Panc1 (cell line): ENCODE measurements at regions not wholly inside any gene's neighbourhood (a gene's known extent, or its start where the extent isn't known, plus 50 kb on each side); places are given as distances from the start of the nearest gene placed in this dataset.

ENCODE experiments used
- ATAC-seq: fragments of 200-7000 bp; cut with Tn5 transposase; 2 replicates; pipeline ENCODE4 v1.9.1; 2020; ENCODE audit warnings: mild to moderate bottlenecking, moderate library complexity
- BruUV-seq: library from RNA; stranded (reverse); fragments of 400-500 nt; replicated peaks from 2 replicates; lab custom pipeline; 2021; lab: Mats Ljungman, UMichigan
- CTCF ChIA-PET: fragments of 300-600 bp; sonication (Branson Sonifier 250); formaldehyde crosslinking; loops from one replicate; lab custom pipeline; 2022; ENCODE audit warnings: antibody characterized with exemption; lab: Charles Lee
- POLR2A ChIA-PET: fragments of 300-600 bp; sonication (Branson Sonifier 250); formaldehyde crosslinking; loops from one replicate; lab custom pipeline; 2022; ENCODE audit warnings: antibody characterized with exemption; lab: Charles Lee
- DNase-seq: peaks from one replicate; pipeline ENCODE4 v3.0.0-alpha.2; 2010; ENCODE audit warnings: low read depth, low spot score
- H3K27ac ChIP-seq: 2 replicates; pipeline ENCODE4 v1.5.1; 2011; ENCODE audit warnings: mild to moderate bottlenecking, low read length, inconsistent platforms
- H3K27me3 ChIP-seq: fragments of 200-500 bp; sonication (Bioruptor generic); 2 replicates; pipeline ENCODE4 v1.6.0; 2014; ENCODE audit warnings: low read length, inconsistent platforms; ENCODE audit not compliant: control insufficient read depth, insufficient read depth
- H3K36me3 ChIP-seq: fragments of 200-500 bp; sonication (Bioruptor generic); 2 replicates; pipeline ENCODE4 v1.5.1; 2014; ENCODE audit warnings: inconsistent platforms, mild to moderate bottlenecking, low read length, moderate library complexity; ENCODE audit not compliant: control insufficient read depth, insufficient read depth
- H3K4me1 ChIP-seq: 2 replicates; pipeline ENCODE4 v1.5.1; 2011; ENCODE audit warnings: inconsistent platforms, mild to moderate bottlenecking, low read length, moderate library complexity; ENCODE audit not compliant: control insufficient read depth, insufficient read depth
- H3K4me3 ChIP-seq, 2 experiments: 2 replicates each; pipeline ENCODE4 v1.5.1; 2011 to 2012; ENCODE audit warnings: low read depth in 2 of 2, low read length in 2 of 2, mild to moderate bottlenecking in 2 of 2, inconsistent platforms in 1 of 2, moderate library complexity in 1 of 2
- H3K9me3 ChIP-seq: fragments of 200-500 bp; sonication (Bioruptor generic); 2 replicates; pipeline ENCODE4 v1.5.1; 2014; ENCODE audit warnings: low read depth, mild to moderate bottlenecking, inconsistent platforms, low read length, moderate library complexity; ENCODE audit not compliant: control insufficient read depth, insufficient read depth
- POLR2AphosphoS5 ChIP-seq: IDR thresholded peaks from 2 replicates; pipeline ENCODE4 v1.6.1; 2012; ENCODE audit warnings: mild to moderate bottlenecking, low read depth, low read length, moderate library complexity
- TCF7L2 ChIP-seq: IDR thresholded peaks from 2 replicates; pipeline ENCODE4 v1.6.1; 2011; ENCODE audit warnings: mild to moderate bottlenecking, low read depth, low read length, inconsistent platforms
- in situ Hi-C: cut with HindIII; loops from 2 replicates; pipeline ENCODE4 v1.10.0; 2016; ENCODE audit warnings: low sequenced_read_pairs, low pct_unique_long_range_greater_than_20kb
- intact Hi-C: fragments of 100-400 bp; cut with micrococcal nuclease; formaldehyde crosslinking; loops from one replicate; pipeline ENCODE4 v1.10.0; 2022; ENCODE audit not compliant: unreplicated experiment
- TF ChIP-seq, protein P1 (sequence below), 2 experiments: IDR thresholded peaks; 2 replicates each; pipeline ENCODE4 v1.6.1; 2011 to 2012; ENCODE audit warnings: low read depth in 2 of 2, control low read depth in 1 of 2, low read length in 1 of 2, mild to moderate bottlenecking in 1 of 2, moderate library complexity in 1 of 2; ENCODE audit not compliant: insufficient read depth in 1 of 2
- TF ChIP-seq, protein P2 (sequence below): fragments of 450-650 bp; IDR thresholded peaks from 2 replicates; pipeline ENCODE4 v1.5.1; 2017; ENCODE audit warnings: mild to moderate bottlenecking

GRCh38 chr3:55235416-55235815 lies 251.7 kb downstream of the WNT5A start:
- CTCF ChIA-PET: no interaction called here
- intact Hi-C loops (no loop called here), in situ Hi-C loops (no loop called here)

DNA sequence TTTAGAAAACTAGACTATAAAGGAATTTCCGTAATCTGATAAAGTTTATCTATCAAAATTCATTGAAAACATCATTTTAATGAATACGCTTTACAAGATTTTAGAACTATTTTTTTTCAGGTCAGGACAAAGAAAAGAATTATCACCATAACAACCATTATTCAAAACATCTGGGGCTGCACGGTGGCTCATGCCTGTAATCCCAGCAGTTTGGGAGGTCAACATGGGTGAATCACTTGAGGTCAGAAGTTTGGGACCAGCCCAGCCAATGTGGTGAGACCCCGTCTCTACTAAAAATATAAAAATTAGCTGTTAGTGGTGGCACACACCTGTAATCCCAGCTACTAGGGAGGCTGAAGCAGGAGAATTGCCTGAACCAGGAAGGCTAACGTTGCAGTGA lies 260.4 kb downstream of the WNT5A start:
- CTCF ChIA-PET: no interaction called here
- TF ChIP-seq, protein P1, sequence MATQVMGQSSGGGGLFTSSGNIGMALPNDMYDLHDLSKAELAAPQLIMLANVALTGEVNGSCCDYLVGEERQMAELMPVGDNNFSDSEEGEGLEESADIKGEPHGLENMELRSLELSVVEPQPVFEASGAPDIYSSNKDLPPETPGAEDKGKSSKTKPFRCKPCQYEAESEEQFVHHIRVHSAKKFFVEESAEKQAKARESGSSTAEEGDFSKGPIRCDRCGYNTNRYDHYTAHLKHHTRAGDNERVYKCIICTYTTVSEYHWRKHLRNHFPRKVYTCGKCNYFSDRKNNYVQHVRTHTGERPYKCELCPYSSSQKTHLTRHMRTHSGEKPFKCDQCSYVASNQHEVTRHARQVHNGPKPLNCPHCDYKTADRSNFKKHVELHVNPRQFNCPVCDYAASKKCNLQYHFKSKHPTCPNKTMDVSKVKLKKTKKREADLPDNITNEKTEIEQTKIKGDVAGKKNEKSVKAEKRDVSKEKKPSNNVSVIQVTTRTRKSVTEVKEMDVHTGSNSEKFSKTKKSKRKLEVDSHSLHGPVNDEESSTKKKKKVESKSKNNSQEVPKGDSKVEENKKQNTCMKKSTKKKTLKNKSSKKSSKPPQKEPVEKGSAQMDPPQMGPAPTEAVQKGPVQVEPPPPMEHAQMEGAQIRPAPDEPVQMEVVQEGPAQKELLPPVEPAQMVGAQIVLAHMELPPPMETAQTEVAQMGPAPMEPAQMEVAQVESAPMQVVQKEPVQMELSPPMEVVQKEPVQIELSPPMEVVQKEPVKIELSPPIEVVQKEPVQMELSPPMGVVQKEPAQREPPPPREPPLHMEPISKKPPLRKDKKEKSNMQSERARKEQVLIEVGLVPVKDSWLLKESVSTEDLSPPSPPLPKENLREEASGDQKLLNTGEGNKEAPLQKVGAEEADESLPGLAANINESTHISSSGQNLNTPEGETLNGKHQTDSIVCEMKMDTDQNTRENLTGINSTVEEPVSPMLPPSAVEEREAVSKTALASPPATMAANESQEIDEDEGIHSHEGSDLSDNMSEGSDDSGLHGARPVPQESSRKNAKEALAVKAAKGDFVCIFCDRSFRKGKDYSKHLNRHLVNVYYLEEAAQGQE (IDR thresholded peaks at IDR 0.05; ENCODE audit: insufficient read depth in 1 of 2, low read depth in 2 of 2, low read length in 1 of 2): no peak
- TF ChIP-seq, protein P2, sequence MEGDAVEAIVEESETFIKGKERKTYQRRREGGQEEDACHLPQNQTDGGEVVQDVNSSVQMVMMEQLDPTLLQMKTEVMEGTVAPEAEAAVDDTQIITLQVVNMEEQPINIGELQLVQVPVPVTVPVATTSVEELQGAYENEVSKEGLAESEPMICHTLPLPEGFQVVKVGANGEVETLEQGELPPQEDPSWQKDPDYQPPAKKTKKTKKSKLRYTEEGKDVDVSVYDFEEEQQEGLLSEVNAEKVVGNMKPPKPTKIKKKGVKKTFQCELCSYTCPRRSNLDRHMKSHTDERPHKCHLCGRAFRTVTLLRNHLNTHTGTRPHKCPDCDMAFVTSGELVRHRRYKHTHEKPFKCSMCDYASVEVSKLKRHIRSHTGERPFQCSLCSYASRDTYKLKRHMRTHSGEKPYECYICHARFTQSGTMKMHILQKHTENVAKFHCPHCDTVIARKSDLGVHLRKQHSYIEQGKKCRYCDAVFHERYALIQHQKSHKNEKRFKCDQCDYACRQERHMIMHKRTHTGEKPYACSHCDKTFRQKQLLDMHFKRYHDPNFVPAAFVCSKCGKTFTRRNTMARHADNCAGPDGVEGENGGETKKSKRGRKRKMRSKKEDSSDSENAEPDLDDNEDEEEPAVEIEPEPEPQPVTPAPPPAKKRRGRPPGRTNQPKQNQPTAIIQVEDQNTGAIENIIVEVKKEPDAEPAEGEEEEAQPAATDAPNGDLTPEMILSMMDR: no peak
- no peak for TF ChIP-seq POLR2AphosphoS5
- Histone ChIP-seq H3K36me3 (no peaks in the 10 kb centered on the region), H3K9me3 (no peaks in the 10 kb centered on the region), H3K27me3 (no peaks in the 10 kb centered on the region), H3K27ac (no peak overlapping the region), H3K4me3 (no peak overlapping the region), H3K4me1 (no peaks in the 10 kb centered on the region)
- in situ Hi-C loops (no loop called here), intact Hi-C loops (no loop called here)
- POLR2A ChIA-PET: no interaction called here
- no TSS peak for BruUV-seq
- DNase-seq (no peak), ATAC-seq (no peak)

More at GRCh38 chr3:55235416-55235815, 251.7 kb downstream of the WNT5A start:
- no TSS peak for BruUV-seq
- no peak for DNase-seq
- ATAC-seq: no peak
- TF ChIP-seq POLR2AphosphoS5 (no peak), TCF7L2 (no peak)
- TF ChIP-seq, protein P2: no peak
- TF ChIP-seq, protein P1 (IDR thresholded peaks at IDR 0.05; ENCODE audit: insufficient read depth in 1 of 2, low read depth in 2 of 2, low read length in 1 of 2): no peak
- no peak overlapping the region for H3K27ac ChIP-seq
- H3K9me3 ChIP-seq: no peaks in the 10 kb centered on the region
- no peaks in the 10 kb centered on the region for H3K4me1 ChIP-seq
- no peaks in the 10 kb centered on the region for H3K27me3 ChIP-seq
- no peaks in the 10 kb centered on the region for H3K36me3 ChIP-seq
- POLR2A ChIA-PET: no interaction called here
- H3K4me3 ChIP-seq: no peak overlapping the region
